GM21367 (cell line): ENCODE measurements at regions not wholly inside any gene's neighbourhood (a gene's known extent, or its start where the extent isn't known, plus 50 kb on each side); places are given as distances from the start of the nearest gene placed in this dataset.
"Not testable (repeated sequence)": the region's sequence is repeated elsewhere in the genome, so short reads cannot be mapped to it uniquely, and the experiment has no call there.

ENCODE experiments used
- ATAC-seq: cut with Tn5 transposase; IDR thresholded peaks from one replicate; pipeline ENCODE4 v1.9.1; 2021; ENCODE audit not compliant: unreplicated experiment

- ATAC-seq = no peak
These were observed 364.1 kb upstream of the RORB start for GRCh38 chr9:74132986-74133385.

GRCh38 chr9:74133921-74134320 is 363.2 kb upstream of the RORB start:
- ATAC-seq = no peak

- no peak for ATAC-seq
These were observed 359.0 kb upstream of the RORB start for GRCh38 chr9:74138182-74138581.

- ATAC-seq = no peak
These were observed 357.0 kb upstream of the RORB start for GRCh38 chr9:74140141-74140540.

- ATAC-seq = no peak
These were observed 349.2 kb upstream of the RORB start for GRCh38 chr9:74147906-74148305.

GRCh38 chr9:74172874-74173273 is 324.3 kb upstream of the RORB start:
- ATAC-seq = peak; percentile 98

- ATAC-seq = no peak
These were observed 323.9 kb upstream of the RORB start for GRCh38 chr9:74173284-74173683.

GRCh38 chr9:74197771-74198170 is 299.4 kb upstream of the RORB start:
- not testable (repeated sequence) for ATAC-seq

- no peak for ATAC-seq
These were observed 292.1 kb upstream of the RORB start for GRCh38 chr9:74205056-74205455.

GRCh38 chr9:74218385-74219063 is 278.6 kb upstream of the RORB start:
- no peak for ATAC-seq

GRCh38 chr9:74220327-74220726 is 276.8 kb upstream of the RORB start:
- no peak for ATAC-seq

GRCh38 chr9:74236857-74237256 is 260.3 kb upstream of the RORB start:
- no peak for ATAC-seq

- no peak for ATAC-seq
These were observed 251.2 kb upstream of the RORB start for GRCh38 chr9:74245866-74246497.

- no peak for ATAC-seq
These were observed 241.6 kb upstream of the RORB start for GRCh38 chr9:74255489-74255984.

GRCh38 chr9:74275872-74276508 is 221.1 kb upstream of the RORB start:
- no peak for ATAC-seq

- ATAC-seq = peak; percentile 81
These were observed 219.6 kb upstream of the RORB start for GRCh38 chr9:74277532-74277931.

- ATAC-seq = no peak
These were observed 215.5 kb upstream of the RORB start for GRCh38 chr9:74281674-74282073.

- ATAC-seq = no peak
These were observed 214.4 kb upstream of the RORB start for GRCh38 chr9:74282526-74283253.

GRCh38 chr9:74284581-74285450 is 212.3 kb upstream of the RORB start:
- ATAC-seq = no peak

GRCh38 chr9:74293479-74293878 is 203.7 kb upstream of the RORB start:
- no peak for ATAC-seq

GRCh38 chr9:74303945-74304344 is 193.2 kb upstream of the RORB start:
- no peak for ATAC-seq
